H9 (cell line): ENCODE measurements at regions not wholly inside any gene's neighbourhood (a gene's known extent, or its start where the extent isn't known, plus 50 kb on each side); places are given as distances from the start of the nearest gene placed in this dataset.

Source experiments
- DNase-seq: peaks from one replicate; pipeline ENCODE4 v3.0.0-alpha.2; 2017
- H2AFZ ChIP-seq: one replicate; pipeline ENCODE4 v1.6.1; 2013; ENCODE audit warnings: mild to moderate bottlenecking, low read length, control low read depth, moderate library complexity
- H2AK5ac ChIP-seq: 2 replicates; pipeline ENCODE4 v1.6.1; 2013; ENCODE audit warnings: low read length, control low read depth, mixed read lengths; ENCODE audit not compliant: insufficient read length
- H2BK120ac ChIP-seq: one replicate; pipeline ENCODE4 v1.6.1; 2013; ENCODE audit warnings: low read depth, mild to moderate bottlenecking, low read length, control low read depth, inconsistent platforms; ENCODE audit not compliant: poor library complexity, severe bottlenecking
- H2BK12ac ChIP-seq: 2 replicates; pipeline ENCODE4 v1.6.1; 2013; ENCODE audit warnings: low read length, control low read depth, mixed read lengths, low read depth; ENCODE audit not compliant: insufficient read length
- H2BK15ac ChIP-seq: 2 replicates; pipeline ENCODE4 v1.6.1; 2013; ENCODE audit warnings: low read depth, low read length, control low read depth
- H2BK20ac ChIP-seq: one replicate; pipeline ENCODE4 v1.6.1; 2013; ENCODE audit warnings: low read depth, mild to moderate bottlenecking, low read length, control low read depth, inconsistent platforms; ENCODE audit not compliant: poor library complexity, severe bottlenecking
- H2BK5ac ChIP-seq: 2 replicates; pipeline ENCODE4 v1.6.1; 2013; ENCODE audit warnings: low read length, control low read depth, mixed read lengths; ENCODE audit not compliant: insufficient read length
- H3K14ac ChIP-seq: 2 replicates; pipeline ENCODE4 v1.6.1; 2013; ENCODE audit warnings: low read length, control low read depth; ENCODE audit not compliant: insufficient read depth
- H3K18ac ChIP-seq: 2 replicates; pipeline ENCODE4 v1.6.1; 2013; ENCODE audit warnings: low read depth, mild to moderate bottlenecking, mixed read lengths, low read length, control low read depth; ENCODE audit not compliant: insufficient read length
- H3K23ac ChIP-seq: 2 replicates; pipeline ENCODE4 v1.6.1; 2013; ENCODE audit warnings: low read length, control low read depth, mixed read lengths, low read depth; ENCODE audit not compliant: insufficient read length
- H3K23me2 ChIP-seq: 2 replicates; pipeline ENCODE4 v1.6.1; 2013; ENCODE audit warnings: low read depth, mild to moderate bottlenecking, mixed read lengths, low read length, control low read depth; ENCODE audit not compliant: insufficient read length, poor library complexity, severe bottlenecking
- H3K27ac ChIP-seq: 2 replicates; pipeline ENCODE4 v1.5.1; 2013; ENCODE audit warnings: low read length, control low read depth, mixed read lengths, low read depth; ENCODE audit not compliant: insufficient read length
- H3K27me3 ChIP-seq: 2 replicates; pipeline ENCODE4 v1.6.1; 2013; ENCODE audit warnings: low read length, control low read depth, inconsistent platforms; ENCODE audit not compliant: insufficient read depth
- H3K4ac ChIP-seq: 2 replicates; pipeline ENCODE4 v1.6.1; 2013; ENCODE audit warnings: low read depth, mild to moderate bottlenecking, control low read depth, inconsistent platforms, low read length, moderate library complexity
- H3K4me1 ChIP-seq: 2 replicates; pipeline ENCODE4 v1.6.1; 2013; ENCODE audit warnings: low read length, control low read depth, inconsistent platforms; ENCODE audit not compliant: insufficient read depth
- H3K4me2 ChIP-seq: 2 replicates; pipeline ENCODE4 v1.6.1; 2013; ENCODE audit warnings: low read length, control low read depth, mixed read lengths; ENCODE audit not compliant: insufficient read length, insufficient read depth
- H3K56ac ChIP-seq: 2 replicates; pipeline ENCODE4 v1.6.1; 2013; ENCODE audit warnings: low read depth, mild to moderate bottlenecking, mixed read lengths, low read length, control low read depth; ENCODE audit not compliant: insufficient read length
- H3K79me1 ChIP-seq: 2 replicates; pipeline ENCODE4 v1.6.1; 2013; ENCODE audit warnings: low read depth, mild to moderate bottlenecking, moderate library complexity, low read length, control low read depth, inconsistent platforms; ENCODE audit not compliant: insufficient read depth, poor library complexity, severe bottlenecking
- H3K79me2 ChIP-seq: 2 replicates; pipeline ENCODE4 v1.6.1; 2013; ENCODE audit warnings: low read length, control low read depth, inconsistent platforms; ENCODE audit not compliant: insufficient read depth
- H3K9ac ChIP-seq: 2 replicates; pipeline ENCODE4 v1.6.1; 2013; ENCODE audit warnings: low read length, control low read depth, mixed read lengths; ENCODE audit not compliant: insufficient read length; ENCODE audit errors: extremely low read depth
- H3K9me3 ChIP-seq: one replicate; pipeline ENCODE4 v1.6.1; 2013; ENCODE audit warnings: low read depth, low read length, inconsistent platforms; ENCODE audit not compliant: control insufficient read depth
- H3T11ph ChIP-seq: one replicate; pipeline ENCODE4 v1.6.1; 2013; ENCODE audit warnings: mild to moderate bottlenecking, low read length, control low read depth, inconsistent platforms
- H4K20me1 ChIP-seq: one replicate; pipeline ENCODE4 v1.6.1; 2013; ENCODE audit not compliant: control insufficient read depth, insufficient read length, insufficient read depth
- H4K5ac ChIP-seq: 2 replicates; pipeline ENCODE4 v1.6.1; 2013; ENCODE audit warnings: low read depth, mild to moderate bottlenecking, mixed read lengths, low read length, control low read depth; ENCODE audit not compliant: insufficient read length
- H4K8ac ChIP-seq: replicated peaks from 2 replicates; pipeline ENCODE4 v1.6.1; 2013; ENCODE audit warnings: low read length, control low read depth, mixed read lengths, low read depth; ENCODE audit not compliant: insufficient read length
- H4K91ac ChIP-seq: 2 replicates; pipeline ENCODE4 v1.6.1; 2013; ENCODE audit warnings: low read depth, mild to moderate bottlenecking, moderate library complexity, mixed read lengths, low read length, control low read depth; ENCODE audit not compliant: insufficient read length
- H3K27ac Mint-ChIP-seq, 3 experiments: 2 replicates in 2 of 3; 3 replicates in 1 of 3; pipeline ENCODE4 v1.8.0; 2020 to 2021; ENCODE audit warnings: mixed read lengths in 3 of 3, mild to moderate bottlenecking in 1 of 3, moderate library complexity in 1 of 3
- H3K27me3 Mint-ChIP-seq: 2 replicates; pipeline ENCODE4 v1.8.0; 2021; ENCODE audit warnings: low read depth, mild to moderate bottlenecking, moderate library complexity, mixed read lengths
- H3K36me3 Mint-ChIP-seq, 3 experiments: 2 replicates in 2 of 3; 3 replicates in 1 of 3; pipeline ENCODE4 v1.8.0; 2020 to 2021; ENCODE audit warnings: low read depth in 3 of 3, mixed read lengths in 3 of 3; ENCODE audit not compliant: insufficient read depth in 1 of 3
- H3K4me1 Mint-ChIP-seq, 2 experiments: 2 replicates each; pipeline ENCODE4 v1.8.0; 2020; ENCODE audit warnings: mixed read lengths in 2 of 2
- H3K4me3 Mint-ChIP-seq, 2 experiments: 2 replicates in 1 of 2; 3 replicates in 1 of 2; pipeline ENCODE4 v1.8.0; 2020 to 2021; ENCODE audit warnings: mild to moderate bottlenecking in 2 of 2, mixed read lengths in 2 of 2, moderate library complexity in 1 of 2
- H3K9me3 Mint-ChIP-seq, 2 experiments: 2 replicates in 1 of 2; 3 replicates in 1 of 2; pipeline ENCODE4 v1.8.0; 2020; ENCODE audit warnings: mild to moderate bottlenecking in 2 of 2, mixed read lengths in 2 of 2, moderate library complexity in 1 of 2
- CTCF ChIP-seq: fragments of 200-600 bp; sonication (generic); conservative IDR thresholded peaks from 3 replicates; pipeline ENCODE4 v1.8.0; 2021; ENCODE audit warnings: antibody characterized with exemption, mild to moderate bottlenecking
- WGBS: extraction: QIAGEN DNeasy Blood & Tissue Kit; methylation state at CpG from one replicate; pipeline ENCODE4 v1.1.7; 2013; ENCODE audit warnings: missing lambda C conversion rate, low lambda C conversion rate, mixed read lengths; ENCODE audit not compliant: insufficient read length; ENCODE audit errors: extremely low coverage; 5-methylcytosine and 5-hydroxymethylcytosine counted together

GRCh38 chr16:5509794-5510193, 412.2 kb upstream of the EEF2KMT start:
- TF ChIP-seq CTCF = no peak
- Histone ChIP-seq H2BK5ac (no peak overlapping the region), H3K27me3 (no peaks in the 10 kb centered on the region), H4K91ac (no peak overlapping the region), H3K23me2 (no peaks in the 10 kb centered on the region), H4K5ac (no peak overlapping the region), H2BK20ac (no peak overlapping the region), H3K4me1 (no peaks in the 10 kb centered on the region), H3K18ac (no peak overlapping the region), H3K4me2 (no peak overlapping the region), H2BK120ac (no peak overlapping the region), H2AK5ac (no peak overlapping the region), H3K79me2 (no peaks in the 10 kb centered on the region), H3K14ac (no peak overlapping the region), H3T11ph (no peak overlapping the region), H3K27ac (no peak overlapping the region), H2AFZ (no peak overlapping the region), H4K20me1 (no peaks in the 10 kb centered on the region), H3K56ac (no peak overlapping the region), H3K9ac (no peak overlapping the region), H3K9me3 (no peaks in the 10 kb centered on the region), H2BK12ac (no peak overlapping the region), H3K4ac (no peak overlapping the region), H4K8ac (no peak overlapping the region), H2BK15ac (no peak overlapping the region), H3K79me1 (no peaks in the 10 kb centered on the region), H3K23ac (no peak overlapping the region)
- no peak for DNase-seq
- peaks cover 5% of the 10 kb centered on the region for H3K27me3 Mint-ChIP-seq
- peaks cover 0 to 3% of the 10 kb centered on the region in 2 experiments; a peak in 1 of 5 replicates for H3K9me3 Mint-ChIP-seq
- H3K27ac Mint-ChIP-seq = no peak overlapping the region
- H3K36me3 Mint-ChIP-seq = peaks cover 0 to 7% (median 0%) of the 10 kb centered on the region in 3 experiments; a peak in 3 of 7 replicates
- H3K4me1 Mint-ChIP-seq = peaks cover 25 to 40% of the 10 kb centered on the region in 2 experiments
- no peak overlapping the region for H3K4me3 Mint-ChIP-seq
- no CpG with 5 or more reads among the region's 9 CpGs for WGBS
